OCI-M2 (cell line): ENCODE measurements at regions not wholly inside any gene's neighbourhood (a gene's known extent, or its start where the extent isn't known, plus 50 kb on each side); places are given as distances from the start of the nearest gene placed in this dataset.
"Not testable (repeated sequence)": the region's sequence is repeated elsewhere in the genome, so short reads cannot be mapped to it uniquely, and the experiment has no call there.

Experiments
- DNase-seq: peaks from one replicate; lab custom pipeline; 2025; ENCODE audit not compliant: unreplicated experiment; lab: John Stamatoyannopoulos, UW

GRCh38 chr5:153212471-153212870 lies 278.0 kb upstream of the GRIA1 start:
- no peak for DNase-seq

- no peak for DNase-seq
These were observed 267.5 kb upstream of the GRIA1 start for GRCh38 chr5:153222936-153223335.

GRCh38 chr5:153223376-153223775 lies 267.1 kb upstream of the GRIA1 start:
- no peak for DNase-seq

GRCh38 chr5:153224651-153225050 lies 265.8 kb upstream of the GRIA1 start:
- DNase-seq, result no peak

- no peak for DNase-seq
These were observed 256.5 kb upstream of the GRIA1 start for GRCh38 chr5:153233933-153234332.

- no peak for DNase-seq
These were observed 254.2 kb upstream of the GRIA1 start for GRCh38 chr5:153236319-153236718.

- no peak for DNase-seq
These were observed 252.7 kb upstream of the GRIA1 start for GRCh38 chr5:153237671-153238332.

GRCh38 chr5:153257381-153257780 lies 233.1 kb upstream of the GRIA1 start:
- no peak for DNase-seq

- no peak for DNase-seq
These were observed 232.0 kb upstream of the GRIA1 start for GRCh38 chr5:153258469-153258868.

GRCh38 chr5:153267506-153267905 lies 223.0 kb upstream of the GRIA1 start:
- DNase-seq, result no peak

GRCh38 chr5:153275695-153276094 lies 214.8 kb upstream of the GRIA1 start:
- DNase-seq, result no peak

- no peak for DNase-seq
These were observed 214.3 kb upstream of the GRIA1 start for GRCh38 chr5:153276151-153276550.

- DNase-seq, result not testable (repeated sequence)
These were observed 194.1 kb upstream of the GRIA1 start for GRCh38 chr5:153296251-153296844.

- no peak for DNase-seq
These were observed 190.6 kb upstream of the GRIA1 start for GRCh38 chr5:153299891-153300290.

- DNase-seq, result no peak
These were observed 182.2 kb upstream of the GRIA1 start for GRCh38 chr5:153308282-153308681.

GRCh38 chr5:153318556-153318955 lies 171.9 kb upstream of the GRIA1 start:
- no peak for DNase-seq

- no peak for DNase-seq
These were observed 169.0 kb upstream of the GRIA1 start for GRCh38 chr5:153321478-153321877.

- no peak for DNase-seq
These were observed 150.3 kb upstream of the GRIA1 start for GRCh38 chr5:153340139-153340538.

GRCh38 chr5:153340738-153341137 lies 149.7 kb upstream of the GRIA1 start:
- no peak for DNase-seq

GRCh38 chr5:153342487-153342886 lies 148.0 kb upstream of the GRIA1 start:
- no peak for DNase-seq

GRCh38 chr5:153347611-153348010 lies 142.9 kb upstream of the GRIA1 start:
- DNase-seq, result no peak

- DNase-seq, result no peak
These were observed 140.1 kb upstream of the GRIA1 start for GRCh38 chr5:153350175-153350883.
